Esophagus squamous epithelium (tissue), 5 donors: ENCODE measurements at regions not wholly inside any gene's neighbourhood (a gene's known extent, or its start where the extent isn't known, plus 50 kb on each side); places are given as distances from the start of the nearest gene placed in this dataset.
A peak's percentile ranks its signal among the peaks of the same experiment; 100 is the strongest.
"Not testable (repeated sequence)": the region's sequence is repeated elsewhere in the genome, so short reads cannot be mapped to it uniquely, and the experiment has no call there.

Experiments
- DNase-seq: peaks from one replicate; lab custom pipeline; 2025; lab: John Stamatoyannopoulos, UW
- H3K27ac ChIP-seq, 4 donors: fragments of 200-600 bp; sonication (generic); one replicate each; pipeline ENCODE4 v1.5.1; 2016 to 2019; ENCODE audit warnings: mild to moderate bottlenecking in 1 of 4
- H3K27me3 ChIP-seq, 4 donors: fragments of 200-600 bp; sonication (generic); 1 replicate in 3 of 4; 2 replicates in 1 of 4; pipeline versions ENCODE4 v1.5.1 to v1.6.0; 2017 to 2021; ENCODE audit warnings: antibody characterized with exemption in 1 of 4
- H3K36me3 ChIP-seq, 3 donors: fragments of 200-600 bp; sonication (generic); one replicate each; pipeline ENCODE4 v1.5.1; 2016 to 2019
- H3K4me1 ChIP-seq, 3 donors: fragments of 200-600 bp; sonication (generic); one replicate each; pipeline ENCODE4 v1.5.1; 2017 to 2019
- H3K4me3 ChIP-seq, 4 donors: fragments of 200-600 bp; sonication (generic); 1 replicate in 3 of 4; 2 replicates in 1 of 4; pipeline ENCODE4 v1.5.1; 2016 to 2019; ENCODE audit warnings: mild to moderate bottlenecking in 2 of 4, moderate library complexity in 1 of 4
- H3K9me3 ChIP-seq, 3 donors: fragments of 200-600 bp; sonication (generic); one replicate each; pipeline ENCODE4 v1.5.1; 2016 to 2019
- CTCF ChIP-seq, 6 experiments: fragments of 450-650 bp in 4 of 6; fragments of 200-600 bp in 2 of 6; sonication (generic) in 2 of 6; IDR thresholded peaks; one replicate each; pipeline ENCODE4 v1.5.1; 2016 to 2019; ENCODE audit warnings: antibody characterized with exemption in 6 of 6, mild to moderate bottlenecking in 4 of 6, moderate library complexity in 4 of 6
- POLR2A ChIP-seq, 4 donors: fragments of 450-650 bp; IDR thresholded peaks; one replicate each; pipeline ENCODE4 v1.6.1; 2017; ENCODE audit warnings: antibody characterized with exemption in 4 of 4, mild to moderate bottlenecking in 4 of 4, moderate library complexity in 3 of 4
- WGBS, 2 donors: methylation state at CpG; one replicate each; pipeline ENCODE4 v1.1.5; 2018; 5-methylcytosine and 5-hydroxymethylcytosine counted together
- intact Hi-C: fragments of 100-400 bp; cut with DNase I; formaldehyde crosslinking; loops from one replicate; pipeline ENCODE4 v1.15.0; 2022
- donor health status: DM: yes; HTN: yes; CAD: no.

DNA sequence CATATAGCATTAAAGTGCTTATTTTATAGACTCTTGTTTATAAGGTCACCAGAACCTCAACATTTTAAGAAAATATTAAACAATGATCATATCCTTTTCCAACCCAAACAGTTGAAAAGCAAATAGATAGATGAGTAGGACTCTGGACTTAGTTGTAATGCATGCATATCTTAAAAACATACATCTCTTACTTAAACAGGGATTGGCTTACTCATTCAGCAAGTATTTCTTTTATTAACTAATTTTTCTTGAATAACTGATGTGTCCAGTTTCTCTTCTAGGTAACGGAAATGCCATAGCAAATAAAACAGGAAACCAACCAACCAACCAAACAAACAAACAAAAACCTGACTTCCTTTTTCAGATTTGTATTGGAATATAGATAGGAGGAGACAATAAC is 70.9 kb upstream of the NBPF4 start:
- no peak for TF ChIP-seq POLR2A (IDR thresholded peaks at IDR 0.05)
- TF ChIP-seq CTCF (IDR thresholded peaks at IDR 0.05): no peak
- WGBS, 2 donors: 36 to 53% methylated on average over 1 of the region's 1 CpG
- Histone ChIP-seq H3K4me1 (no peaks in the 10 kb centered on the region), H3K36me3 (no peaks in the 10 kb centered on the region), H3K9me3 (no peaks in the 10 kb centered on the region), H3K27ac (no peak overlapping the region), H3K27me3 (no peaks in the 10 kb centered on the region), H3K4me3 (no peak overlapping the region)
- intact Hi-C loops: no loop called here
- DNase-seq: no peak

- H3K4me1 ChIP-seq: no peaks in the 10 kb centered on the region
- H3K27me3 ChIP-seq: no peaks in the 10 kb centered on the region
- no peak for DNase-seq
- no peaks in the 10 kb centered on the region for H3K36me3 ChIP-seq
- WGBS, 2 donors: 31 to 33% methylated on average over 1 of the region's 1 CpG
- no peak overlapping the region for H3K27ac ChIP-seq
- H3K4me3 ChIP-seq: no peak overlapping the region
- H3K9me3 ChIP-seq: no peaks in the 10 kb centered on the region
- TF ChIP-seq CTCF (IDR thresholded peaks at IDR 0.05) (peak in 1 of 6 experiments; percentile 31), POLR2A (IDR thresholded peaks at IDR 0.05) (no peak)
- intact Hi-C loops: no loop called here
These were observed 72.7 kb upstream of the NBPF4 start for GRCh38 chr1:108316545-108316944.

DNA sequence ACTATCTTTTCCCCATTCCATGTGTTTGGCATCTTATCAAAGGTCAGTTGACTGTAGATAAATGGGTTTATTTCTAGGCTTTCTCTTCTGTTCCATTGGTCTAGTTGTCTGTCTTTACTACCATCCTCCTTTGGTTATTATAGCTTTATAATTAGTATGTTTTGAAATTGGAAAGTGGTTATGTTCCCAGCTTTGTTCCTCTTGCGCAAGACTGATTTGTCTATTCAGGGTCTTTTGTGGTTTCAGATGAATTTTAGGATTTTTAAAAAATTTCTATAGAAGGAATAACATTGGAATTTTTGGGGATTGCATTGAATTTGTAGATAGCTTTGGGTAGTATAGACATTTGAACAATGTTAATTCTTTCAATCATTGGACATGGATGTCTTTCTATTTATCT is 77.0 kb upstream of the NBPF4 start:
- intact Hi-C loops: no loop called here
- TF ChIP-seq CTCF (IDR thresholded peaks at IDR 0.05): no peak
- TF ChIP-seq POLR2A (IDR thresholded peaks at IDR 0.05): no peak
- DNase-seq: no peak
- no peak overlapping the region for H3K4me3 ChIP-seq
- 100% methylated on average over 1 of the region's 1 CpG for WGBS, 2 donors
- H3K4me1 ChIP-seq: no peaks in the 10 kb centered on the region
- H3K27me3 ChIP-seq: no peaks in the 10 kb centered on the region
- no peaks in the 10 kb centered on the region for H3K9me3 ChIP-seq
- no peaks in the 10 kb centered on the region for H3K36me3 ChIP-seq
- H3K27ac ChIP-seq: no peak overlapping the region

GRCh38 chr1:108325338-108325737 is 81.5 kb upstream of the NBPF4 start:
- 74 to 77% methylated on average over 2 of the region's 2 CpGs for WGBS, 2 donors
- H3K27me3 ChIP-seq, DNase-seq, intact Hi-C loops, H3K4me1 ChIP-seq, H3K9me3 ChIP-seq, H3K36me3 ChIP-seq, H3K4me3 ChIP-seq, H3K27ac ChIP-seq: not testable (repeated sequence)

DNA sequence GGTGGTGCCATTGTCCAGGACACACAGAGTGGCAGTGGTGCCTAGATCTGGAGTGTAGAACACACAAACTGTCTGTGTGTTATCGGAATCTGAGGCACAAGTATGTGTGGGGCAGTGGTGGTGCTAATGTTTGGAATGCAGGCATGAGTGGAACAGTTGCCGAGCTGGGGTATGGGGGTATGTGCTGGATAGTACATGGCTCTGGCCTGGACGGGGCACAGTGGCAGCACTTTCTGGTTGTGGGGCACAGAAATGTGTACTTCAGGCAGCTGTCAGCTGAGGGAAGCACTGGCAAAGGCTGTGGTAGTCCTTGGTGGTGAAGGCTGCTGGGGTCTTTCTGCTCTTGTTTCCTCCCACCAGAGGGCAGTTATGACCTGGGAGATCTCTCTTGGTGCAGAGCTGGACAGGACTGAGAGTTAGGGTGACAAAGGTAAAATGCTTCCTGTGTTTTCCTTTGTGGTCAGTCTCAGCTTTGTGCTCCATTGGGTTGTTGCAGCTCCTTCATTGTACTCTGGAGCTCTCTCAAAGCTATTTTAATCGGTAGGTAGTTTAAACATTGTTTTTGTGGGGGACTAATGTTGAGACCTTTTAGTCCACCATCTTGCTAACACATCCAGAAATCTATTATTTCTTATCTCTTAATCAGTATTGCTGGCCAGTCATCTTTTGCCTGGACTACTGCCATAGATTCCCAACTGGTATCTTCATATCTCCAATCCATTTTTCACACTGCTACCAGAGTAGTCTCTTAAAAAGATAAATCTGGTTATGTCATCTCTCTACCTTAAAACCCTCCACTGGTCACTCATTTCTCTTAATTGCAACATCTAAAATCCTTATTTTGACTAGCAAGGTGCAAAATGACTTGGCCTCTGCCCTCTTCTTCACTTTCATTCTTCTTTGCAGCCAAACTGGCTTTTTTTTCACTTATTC is 83.9 kb upstream of the NBPF4 start:
- no peaks in the 10 kb centered on the region for H3K9me3 ChIP-seq
- no peak overlapping the region for H3K4me3 ChIP-seq
- no peak overlapping the region for H3K27ac ChIP-seq
- intact Hi-C loops: no loop called here
- 73 to 91% methylated on average over 3 to 4 of the region's 4 CpGs for WGBS, 2 donors
- no peaks in the 10 kb centered on the region for H3K36me3 ChIP-seq
- DNase-seq: no peak
- no peaks in the 10 kb centered on the region for H3K27me3 ChIP-seq
- TF ChIP-seq CTCF (IDR thresholded peaks at IDR 0.05) (no peak), POLR2A (IDR thresholded peaks at IDR 0.05) (no peak)
- no peaks in the 10 kb centered on the region for H3K4me1 ChIP-seq
